Testis (tissue), 2 donors: ENCODE measurements at regions not wholly inside any gene's neighbourhood (a gene's known extent, or its start where the extent isn't known, plus 50 kb on each side); places are given as distances from the start of the nearest gene placed in this dataset.

Experiments used
- CTCF ChIP-seq, 3 experiments: fragments of 450-650 bp in 2 of 3; fragments of 200-600 bp in 1 of 3; sonication (generic) in 1 of 3; IDR thresholded peaks; one replicate each; pipeline ENCODE4 v1.5.1; 2016 to 2019; ENCODE audit warnings: antibody characterized with exemption in 3 of 3, mild to moderate bottlenecking in 2 of 3, moderate library complexity in 1 of 3
- POLR2A ChIP-seq: fragments of 450-650 bp; IDR thresholded peaks from one replicate; pipeline ENCODE4 v1.6.1; 2017; ENCODE audit warnings: antibody characterized with exemption, mild to moderate bottlenecking, moderate library complexity

- TF ChIP-seq CTCF (IDR thresholded peaks at IDR 0.05) = no peak
- no peak for TF ChIP-seq POLR2A
These were observed 655.3 kb downstream of the SLC16A7 start for GRCh38 chr12:60251091-60251490.
